SK-N-SH treated with all-trans-retinoic acid at 6 μM for 48 hours (cell line): ENCODE measurements at regions not wholly inside any gene's neighbourhood (a gene's known extent, or its start where the extent isn't known, plus 50 kb on each side); places are given as distances from the start of the nearest gene placed in this dataset.

Source experiments
- TF ChIP-seq, protein P1 (sequence below): fragments of 250-450 bp; sonication (Bioruptor Pico); IDR thresholded peaks from 2 replicates; pipeline ENCODE4 v1.5.0; 2020; ENCODE audit warnings: mild to moderate bottlenecking, moderate library complexity
- TF ChIP-seq, protein P2 (sequence below): fragments of 250-450 bp; sonication (Bioruptor Pico); IDR thresholded peaks from 2 replicates; pipeline ENCODE4 v1.8.0; 2020; ENCODE audit warnings: mild to moderate bottlenecking, moderate library complexity, borderline replicate concordance

DNA sequence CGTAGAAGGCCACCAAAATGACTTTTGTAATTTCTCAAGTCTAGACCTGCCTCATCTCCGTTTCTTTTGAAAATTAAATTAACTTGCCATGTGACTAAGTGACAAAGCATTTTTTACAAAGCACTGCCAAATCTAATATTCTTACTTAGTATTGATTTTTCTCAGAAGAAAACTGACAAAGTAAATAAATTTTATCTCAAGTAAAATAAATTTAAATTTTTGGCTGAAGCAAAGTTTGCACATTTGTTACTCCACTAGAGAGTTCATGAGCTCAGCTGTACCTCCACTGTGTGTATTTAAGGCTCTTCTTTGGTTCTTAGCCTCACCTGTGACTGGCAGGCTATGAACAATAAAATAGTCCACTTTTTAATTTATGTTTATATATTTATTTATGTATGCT is 441.1 kb upstream of the PCDH10 start:
- TF ChIP-seq, protein P1, sequence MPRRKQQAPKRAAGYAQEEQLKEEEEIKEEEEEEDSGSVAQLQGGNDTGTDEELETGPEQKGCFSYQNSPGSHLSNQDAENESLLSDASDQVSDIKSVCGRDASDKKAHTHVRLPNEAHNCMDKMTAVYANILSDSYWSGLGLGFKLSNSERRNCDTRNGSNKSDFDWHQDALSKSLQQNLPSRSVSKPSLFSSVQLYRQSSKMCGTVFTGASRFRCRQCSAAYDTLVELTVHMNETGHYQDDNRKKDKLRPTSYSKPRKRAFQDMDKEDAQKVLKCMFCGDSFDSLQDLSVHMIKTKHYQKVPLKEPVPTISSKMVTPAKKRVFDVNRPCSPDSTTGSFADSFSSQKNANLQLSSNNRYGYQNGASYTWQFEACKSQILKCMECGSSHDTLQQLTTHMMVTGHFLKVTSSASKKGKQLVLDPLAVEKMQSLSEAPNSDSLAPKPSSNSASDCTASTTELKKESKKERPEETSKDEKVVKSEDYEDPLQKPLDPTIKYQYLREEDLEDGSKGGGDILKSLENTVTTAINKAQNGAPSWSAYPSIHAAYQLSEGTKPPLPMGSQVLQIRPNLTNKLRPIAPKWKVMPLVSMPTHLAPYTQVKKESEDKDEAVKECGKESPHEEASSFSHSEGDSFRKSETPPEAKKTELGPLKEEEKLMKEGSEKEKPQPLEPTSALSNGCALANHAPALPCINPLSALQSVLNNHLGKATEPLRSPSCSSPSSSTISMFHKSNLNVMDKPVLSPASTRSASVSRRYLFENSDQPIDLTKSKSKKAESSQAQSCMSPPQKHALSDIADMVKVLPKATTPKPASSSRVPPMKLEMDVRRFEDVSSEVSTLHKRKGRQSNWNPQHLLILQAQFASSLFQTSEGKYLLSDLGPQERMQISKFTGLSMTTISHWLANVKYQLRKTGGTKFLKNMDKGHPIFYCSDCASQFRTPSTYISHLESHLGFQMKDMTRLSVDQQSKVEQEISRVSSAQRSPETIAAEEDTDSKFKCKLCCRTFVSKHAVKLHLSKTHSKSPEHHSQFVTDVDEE: no peak
- TF ChIP-seq, protein P2, sequence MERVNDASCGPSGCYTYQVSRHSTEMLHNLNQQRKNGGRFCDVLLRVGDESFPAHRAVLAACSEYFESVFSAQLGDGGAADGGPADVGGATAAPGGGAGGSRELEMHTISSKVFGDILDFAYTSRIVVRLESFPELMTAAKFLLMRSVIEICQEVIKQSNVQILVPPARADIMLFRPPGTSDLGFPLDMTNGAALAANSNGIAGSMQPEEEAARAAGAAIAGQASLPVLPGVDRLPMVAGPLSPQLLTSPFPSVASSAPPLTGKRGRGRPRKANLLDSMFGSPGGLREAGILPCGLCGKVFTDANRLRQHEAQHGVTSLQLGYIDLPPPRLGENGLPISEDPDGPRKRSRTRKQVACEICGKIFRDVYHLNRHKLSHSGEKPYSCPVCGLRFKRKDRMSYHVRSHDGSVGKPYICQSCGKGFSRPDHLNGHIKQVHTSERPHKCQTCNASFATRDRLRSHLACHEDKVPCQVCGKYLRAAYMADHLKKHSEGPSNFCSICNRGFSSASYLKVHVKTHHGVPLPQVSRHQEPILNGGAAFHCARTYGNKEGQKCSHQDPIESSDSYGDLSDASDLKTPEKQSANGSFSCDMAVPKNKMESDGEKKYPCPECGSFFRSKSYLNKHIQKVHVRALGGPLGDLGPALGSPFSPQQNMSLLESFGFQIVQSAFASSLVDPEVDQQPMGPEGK (CRISPR knock-in tag): no peak
